ENCODE measurements at regions not wholly inside any gene's neighbourhood (a gene's known extent, or its start where the extent isn't known, plus 50 kb on each side); places are given as distances from the start of the nearest gene placed in this dataset.
"Not testable (repeated sequence)": the region's sequence is repeated elsewhere in the genome, so short reads cannot be mapped to it uniquely, and the experiment has no call there.

GRCh38 chr2:18971069-18971378 lies 381.7 kb upstream of the NT5C1B start:
- FAIRE-seq: no peak
- DNase-seq (ENCODE audit: extremely low spot score, insufficient read length, low read depth): no peak

- DNase-seq (ENCODE audit: extremely low spot score, insufficient read length, low read depth): no peak
- no peak for FAIRE-seq
Observed at GRCh38 chr2:18966131-18966530, 376.8 kb upstream of the NT5C1B start.

- DNase-seq (ENCODE audit: extremely low spot score, insufficient read length, low read depth); FAIRE-seq: not testable (repeated sequence)
Observed at GRCh38 chr2:18963739-18964256, 374.4 kb upstream of the NT5C1B start.

- FAIRE-seq (no peak), DNase-seq (ENCODE audit: extremely low spot score, insufficient read length, low read depth) (no peak)
Observed at GRCh38 chr2:18961991-18962421, 372.6 kb upstream of the NT5C1B start.

- DNase-seq (ENCODE audit: extremely low spot score, insufficient read length, low read depth) (no peak), FAIRE-seq (no peak)
Observed at GRCh38 chr2:18959952-18960717, 370.8 kb upstream of the NT5C1B start.

- no peak for DNase-seq (ENCODE audit: extremely low spot score, insufficient read length, low read depth)
- no peak for FAIRE-seq
Observed at GRCh38 chr2:18959200-18959599, 369.8 kb upstream of the NT5C1B start.

GRCh38 chr2:18957909-18958308 lies 368.5 kb upstream of the NT5C1B start:
- DNase-seq (ENCODE audit: extremely low spot score, insufficient read length, low read depth) (no peak), FAIRE-seq (no peak)

- no peak for FAIRE-seq
- DNase-seq (ENCODE audit: extremely low spot score, insufficient read length, low read depth): no peak
Observed at GRCh38 chr2:18950361-18950851, 361.0 kb upstream of the NT5C1B start.

GRCh38 chr2:18949871-18950270 lies 360.5 kb upstream of the NT5C1B start:
- FAIRE-seq (no peak), DNase-seq (ENCODE audit: extremely low spot score, insufficient read length, low read depth) (no peak)

GRCh38 chr2:18940184-18940583 lies 350.8 kb upstream of the NT5C1B start:
- FAIRE-seq: no peak

GRCh38 chr2:18939740-18940139 lies 350.4 kb upstream of the NT5C1B start:
- FAIRE-seq; DNase-seq (ENCODE audit: extremely low spot score, insufficient read length, low read depth): not testable (repeated sequence)

More at GRCh38 chr2:18940184-18940583, 350.8 kb upstream of the NT5C1B start:
- DNase-seq (ENCODE audit: extremely low spot score, insufficient read length, low read depth): no peak

GRCh38 chr2:18934886-18935285 lies 345.5 kb upstream of the NT5C1B start:
- DNase-seq (ENCODE audit: extremely low spot score, insufficient read length, low read depth): no peak
- no peak for FAIRE-seq

GRCh38 chr2:18932853-18933252 lies 343.5 kb upstream of the NT5C1B start:
- no peak for FAIRE-seq
- DNase-seq (ENCODE audit: extremely low spot score, insufficient read length, low read depth): no peak

- FAIRE-seq: no peak
- no peak for DNase-seq (ENCODE audit: extremely low spot score, insufficient read length, low read depth)
Observed at GRCh38 chr2:18930971-18931370, 341.6 kb upstream of the NT5C1B start.

- FAIRE-seq (no peak), DNase-seq (ENCODE audit: extremely low spot score, insufficient read length, low read depth) (no peak)
Observed at GRCh38 chr2:18927525-18928232, 338.3 kb upstream of the NT5C1B start.

- DNase-seq (ENCODE audit: extremely low spot score, insufficient read length, low read depth): no peak
Observed at GRCh38 chr2:18926631-18927524, 337.5 kb upstream of the NT5C1B start.

GRCh38 chr2:18925296-18925695 lies 335.9 kb upstream of the NT5C1B start:
- FAIRE-seq (no peak), DNase-seq (ENCODE audit: extremely low spot score, insufficient read length, low read depth) (no peak)

More at GRCh38 chr2:18926631-18927524, 337.5 kb upstream of the NT5C1B start:
- no peak for FAIRE-seq

- FAIRE-seq (no peak), DNase-seq (ENCODE audit: extremely low spot score, insufficient read length, low read depth) (no peak)
Observed at GRCh38 chr2:18924886-18925285, 335.5 kb upstream of the NT5C1B start.

GRCh38 chr2:18924386-18924785 lies 335.0 kb upstream of the NT5C1B start:
- FAIRE-seq (no peak), DNase-seq (ENCODE audit: extremely low spot score, insufficient read length, low read depth) (no peak)

GRCh38 chr2:18922276-18922675 lies 332.9 kb upstream of the NT5C1B start:
- DNase-seq (ENCODE audit: extremely low spot score, insufficient read length, low read depth): no peak
- FAIRE-seq: no peak

All from GM18507 (cell line).